GM23338 (cell line): ENCODE measurements at regions not wholly inside any gene's neighbourhood (a gene's known extent, or its start where the extent isn't known, plus 50 kb on each side); places are given as distances from the start of the nearest gene placed in this dataset.

Source experiments
- ATAC-seq: fragments of 200-7000 bp; cut with Tn5 transposase; 3 replicates; pipeline ENCODE4 v1.9.1; 2020
- DNase-seq: peaks from one replicate; pipeline ENCODE4 v3.0.0-alpha.2; 2015; ENCODE audit warnings: low spot score
- H2AFZ ChIP-seq: fragments of 200-600 bp; sonication (generic); 2 replicates; pipeline ENCODE4 v1.8.0; 2016; ENCODE audit warnings: antibody characterized with exemption, mild to moderate bottlenecking, moderate library complexity
- H3F3A ChIP-seq: fragments of 200-600 bp; sonication (generic); replicated peaks from 2 replicates; pipeline ENCODE4 v1.8.0; 2017; ENCODE audit warnings: antibody characterized with exemption, mixed run types, low read depth
- H3K27ac ChIP-seq: fragments of 200-600 bp; sonication (generic); 2 replicates; pipeline ENCODE4 v1.6.1; 2016; ENCODE audit warnings: low read depth
- H3K27me3 ChIP-seq: fragments of 200-600 bp; sonication (generic); 2 replicates; pipeline ENCODE4 v1.8.0; 2016; ENCODE audit warnings: mild to moderate bottlenecking, mixed run types, moderate library complexity; ENCODE audit not compliant: insufficient read depth
- H3K36me3 ChIP-seq: fragments of 200-600 bp; sonication (generic); 2 replicates; pipeline ENCODE4 v1.8.0; 2016; ENCODE audit warnings: mild to moderate bottlenecking; ENCODE audit not compliant: insufficient read depth
- H3K4me1 ChIP-seq: fragments of 200-600 bp; sonication (generic); 2 replicates; pipeline ENCODE4 v1.8.0; 2016; ENCODE audit warnings: mild to moderate bottlenecking, moderate library complexity; ENCODE audit not compliant: insufficient read depth
- H3K4me2 ChIP-seq: fragments of 200-600 bp; sonication (generic); 2 replicates; pipeline ENCODE4 v1.7.1; 2017; ENCODE audit warnings: mixed run types
- H3K4me3 ChIP-seq: fragments of 200-600 bp; sonication (generic); 2 replicates; pipeline ENCODE4 v1.6.1; 2016; ENCODE audit warnings: mixed run types
- H3K79me2 ChIP-seq: fragments of 200-600 bp; sonication (generic); replicated peaks from 2 replicates; pipeline ENCODE4 v1.8.0; 2017; ENCODE audit warnings: mild to moderate bottlenecking; ENCODE audit not compliant: insufficient read depth
- H3K9me2 ChIP-seq: fragments of 200-600 bp; sonication (generic); 2 replicates; pipeline ENCODE4 v1.8.0; 2017; ENCODE audit not compliant: insufficient read depth
- H4K20me1 ChIP-seq: fragments of 200-600 bp; sonication (generic); replicated peaks from 2 replicates; pipeline ENCODE4 v1.8.0; 2017; ENCODE audit warnings: mild to moderate bottlenecking; ENCODE audit not compliant: insufficient read depth
- H3K27ac Mint-ChIP-seq: 2 replicates; pipeline ENCODE4 v1.8.0; 2020; ENCODE audit warnings: inconsistent platforms, mild to moderate bottlenecking, moderate library complexity, mixed read lengths
- H3K27me3 Mint-ChIP-seq: 3 replicates; pipeline ENCODE4 v1.8.0; 2022; ENCODE audit warnings: low read depth, mild to moderate bottlenecking, moderate library complexity, mixed read lengths, inconsistent platforms; ENCODE audit not compliant: insufficient read depth, poor library complexity
- H3K36me3 Mint-ChIP-seq: 3 replicates; pipeline ENCODE4 v1.8.0; 2021; ENCODE audit warnings: low read depth, mild to moderate bottlenecking, inconsistent platforms, moderate library complexity, mixed read lengths
- H3K4me1 Mint-ChIP-seq: 3 replicates; pipeline ENCODE4 v1.8.0; 2020; ENCODE audit warnings: mild to moderate bottlenecking, inconsistent platforms, mixed read lengths
- H3K4me3 Mint-ChIP-seq: 3 replicates; pipeline ENCODE4 v1.8.0; 2021; ENCODE audit warnings: moderate library complexity, mild to moderate bottlenecking, inconsistent platforms, mixed read lengths
- H3K9me3 Mint-ChIP-seq: 3 replicates; pipeline ENCODE4 v1.8.0; 2020; ENCODE audit warnings: moderate library complexity, mild to moderate bottlenecking, inconsistent platforms, mixed read lengths
- CTCF ChIP-seq, 2 experiments: fragments of 200-600 bp in 1 of 2; sonication (generic) in 1 of 2; conservative IDR thresholded peaks; 2 replicates each; pipeline versions ENCODE4 v1.5.1 to v1.6.1; 2016 to 2017; ENCODE audit warnings: antibody characterized with exemption in 2 of 2, low read depth in 2 of 2, mild to moderate bottlenecking in 2 of 2, moderate library complexity in 1 of 2
- EZH2 ChIP-seq: fragments of 200-600 bp; sonication (generic); IDR thresholded peaks from one replicate; pipeline ENCODE4 v1.8.0; 2017; ENCODE audit warnings: antibody characterized with exemption, mild to moderate bottlenecking, low read depth; ENCODE audit not compliant: unreplicated experiment
- NANOG ChIP-seq: IDR thresholded peaks from 2 replicates; pipeline ENCODE4 v1.6.1; 2016; ENCODE audit warnings: antibody characterized with exemption, borderline replicate concordance
- POLR2AphosphoS5 ChIP-seq: IDR thresholded peaks from 2 replicates; pipeline ENCODE4 v1.6.1; 2016; ENCODE audit warnings: antibody characterized with exemption, low read depth
- STAT1 ChIP-seq: IDR thresholded peaks from one replicate; pipeline ENCODE4 v1.6.1; 2016; ENCODE audit warnings: antibody characterized with exemption; ENCODE audit not compliant: unreplicated experiment
- ZNF331 ChIP-seq: fragments of 250-450 bp; sonication (Bioruptor Pico); IDR thresholded peaks from 2 replicates; pipeline ENCODE4 v1.5.0; 2020; ENCODE audit warnings: low read depth, mild to moderate bottlenecking, moderate library complexity
- ZNF462 ChIP-seq: fragments of 250-450 bp; sonication (Bioruptor Pico); IDR thresholded peaks from 2 replicates; pipeline ENCODE4 v1.5.0; 2020; ENCODE audit warnings: mild to moderate bottlenecking, moderate library complexity

GRCh38 chr17:68197091-68197996 lies 50.5 kb upstream of the AMZ2 start:
- peak overlapping the region; percentile 87 for H3K4me2 ChIP-seq
- Mint-ChIP-seq H3K27me3 (peaks cover 81% of the 10 kb centered on the region), H3K36me3 (no peaks in the 10 kb centered on the region; the same call in 2 of the 3 replicates), H3K9me3 (peaks cover 4% of the 10 kb centered on the region; the same call in 2 of the 3 replicates), H3K4me1 (peaks cover 26% of the 10 kb centered on the region), H3K27ac (no peak overlapping the region), H3K4me3 (peak overlapping the region; percentile 66)
- H2AFZ ChIP-seq = peak overlapping the region; percentile 76
- H3K4me1 ChIP-seq = peaks cover 18% of the 10 kb centered on the region
- peaks cover 11% of the 10 kb centered on the region for H4K20me1 ChIP-seq
- no peak for TF ChIP-seq CTCF (conservative IDR thresholded peaks at IDR 0.05; ENCODE audit: low read depth in 2 of 2)
- no peak for TF ChIP-seq STAT1
- no peak for TF ChIP-seq POLR2AphosphoS5
- TF ChIP-seq ZNF331 (CRISPR knock-in tag) = no peak
- peak; percentile 74 for TF ChIP-seq EZH2
- no peak for TF ChIP-seq NANOG
- DNase-seq (peak; percentile 51), ATAC-seq (peak; percentile 3)
- H3K27me3 ChIP-seq = peaks cover 100% of the 10 kb centered on the region
- no peaks in the 10 kb centered on the region for H3K9me2 ChIP-seq
- no peak overlapping the region for H3K27ac ChIP-seq
- H3K36me3 ChIP-seq = no peaks in the 10 kb centered on the region
- H3K4me3 ChIP-seq = peak overlapping the region; percentile 72
- 0 out of 2 replicates have a peak, but pooled peaks cover 11% of the 10 kb centered on the region for H3F3A ChIP-seq
- no peaks in the 10 kb centered on the region for H3K79me2 ChIP-seq

- H3F3A ChIP-seq = 0 out of 2 replicates have a peak, but pooled peaks cover 11% of the 10 kb centered on the region
- peak; percentile 91 for TF ChIP-seq EZH2
- no peak for TF ChIP-seq ZNF462 (CRISPR knock-in tag)
- H3K36me3 ChIP-seq = no peaks in the 10 kb centered on the region
- no peak overlapping the region for H3K27ac ChIP-seq
- peaks cover 11% of the 10 kb centered on the region for H4K20me1 ChIP-seq
- H3K4me2 ChIP-seq = peak overlapping the region; percentile 87
- H3K4me3 ChIP-seq = peak overlapping the region; percentile 72
- H3K9me2 ChIP-seq = no peaks in the 10 kb centered on the region
- Mint-ChIP-seq H3K9me3 (peaks cover 4% of the 10 kb centered on the region; the same call in 2 of the 3 replicates), H3K27me3 (peaks cover 90% of the 10 kb centered on the region), H3K27ac (no peak overlapping the region), H3K4me1 (peaks cover 26% of the 10 kb centered on the region), H3K36me3 (no peaks in the 10 kb centered on the region; the same call in 2 of the 3 replicates), H3K4me3 (peak overlapping the region; percentile 66)
- peaks cover 100% of the 10 kb centered on the region for H3K27me3 ChIP-seq
- H3K4me1 ChIP-seq = peaks cover 18% of the 10 kb centered on the region
- H2AFZ ChIP-seq = peak overlapping the region; percentile 72
- ATAC-seq = peak; percentile 15
- DNase-seq = peak; percentile 77
- H3K79me2 ChIP-seq = no peaks in the 10 kb centered on the region
Observed at GRCh38 chr17:68197997-68198930, 49.6 kb upstream of the AMZ2 start.
